ENCODE measurements at regions not wholly inside any gene's neighbourhood (a gene's known extent, or its start where the extent isn't known, plus 50 kb on each side); places are given as distances from the start of the nearest gene placed in this dataset.

DNA sequence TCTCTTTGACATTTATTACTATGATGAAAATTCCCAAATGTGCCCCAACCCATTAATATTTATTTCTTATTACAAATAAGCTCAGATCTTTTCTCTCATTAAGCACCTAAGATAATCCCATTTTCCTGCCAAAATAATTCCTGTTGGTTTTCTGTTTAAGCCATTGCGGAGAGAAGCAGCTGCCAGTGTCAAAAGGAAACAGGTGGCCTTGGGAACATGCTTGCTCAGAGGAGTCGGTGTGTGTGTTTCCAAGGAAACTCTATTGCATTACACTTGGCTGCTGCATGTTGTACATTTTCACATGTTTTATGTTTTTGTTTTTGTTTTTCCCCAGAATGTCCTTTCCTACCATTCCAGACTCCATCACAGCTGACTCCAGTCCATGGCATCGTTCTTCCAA lies 56.4 kb downstream of the CD24 start:
- H3K4me1 Mint-ChIP-seq: peaks cover 3 to 6% of the 10 kb centered on the region in 2 donors
- DNase-seq (no peak), ATAC-seq (replicated peaks) (no peak)
- no peaks in the 10 kb centered on the region for H3K9me3 Mint-ChIP-seq
- H3K4me3 Mint-ChIP-seq: no peak overlapping the region
- H3K27me3 Mint-ChIP-seq: no peaks in the 10 kb centered on the region
- no peak overlapping the region for H3K27ac Mint-ChIP-seq
- no peaks in the 10 kb centered on the region for H3K36me3 Mint-ChIP-seq

DNA sequence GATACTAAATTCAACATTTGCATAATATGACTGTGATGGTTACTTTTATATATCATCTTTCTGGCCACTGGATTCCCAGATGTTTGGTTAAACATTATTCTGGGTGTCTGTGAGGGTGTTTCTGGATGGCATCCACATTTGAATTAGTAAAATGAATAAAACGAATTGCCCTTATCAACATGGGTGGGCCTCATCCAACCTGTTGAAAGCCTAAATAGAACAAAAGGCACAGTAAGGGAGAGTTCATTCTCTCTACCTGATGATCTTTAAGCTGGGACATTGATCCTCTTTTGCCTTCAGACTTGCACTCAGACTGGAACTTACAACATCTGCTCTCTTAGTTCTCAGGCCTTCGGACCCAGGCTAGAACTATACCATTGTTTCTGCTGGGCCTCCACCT lies 57.6 kb downstream of the CD24 start:
- no peaks in the 10 kb centered on the region for H3K9me3 Mint-ChIP-seq
- H3K27me3 Mint-ChIP-seq: no peaks in the 10 kb centered on the region
- no peaks in the 10 kb centered on the region for H3K36me3 Mint-ChIP-seq
- ATAC-seq (replicated peaks): no peak
- DNase-seq: no peak
- no peak overlapping the region for H3K27ac Mint-ChIP-seq
- peaks cover 3 to 6% of the 10 kb centered on the region in 2 donors for H3K4me1 Mint-ChIP-seq
- no peak overlapping the region for H3K4me3 Mint-ChIP-seq

DNA sequence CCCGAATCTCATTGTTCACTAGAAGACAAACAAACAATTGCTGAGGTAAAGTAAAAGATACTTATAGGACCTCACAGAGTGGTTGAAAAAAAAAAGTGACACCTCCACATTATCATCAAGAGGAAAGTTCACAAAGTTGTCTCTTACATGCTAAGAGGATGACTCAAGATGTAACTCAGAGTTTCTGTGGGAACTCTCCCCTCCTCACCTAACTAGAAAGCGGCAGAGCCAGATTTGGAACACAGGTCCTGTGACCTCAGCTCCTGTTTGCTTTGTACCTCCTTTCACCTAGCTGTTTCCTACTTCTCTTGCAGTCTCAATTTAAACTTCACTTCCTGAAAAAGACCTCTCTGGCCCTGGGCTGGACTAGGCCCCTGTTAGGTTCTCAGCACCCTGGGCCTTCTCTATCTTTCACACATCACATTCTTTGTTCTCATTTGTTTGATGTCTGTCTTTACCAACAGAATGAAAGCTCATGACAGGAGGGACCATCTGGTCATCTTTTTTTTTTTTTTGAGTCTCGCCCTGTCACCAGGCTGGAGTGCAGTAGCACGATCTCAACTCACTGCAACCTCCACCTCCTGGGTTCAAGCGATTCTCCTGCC lies 60.8 kb downstream of the CD24 start:
- no peaks in the 10 kb centered on the region for H3K27me3 Mint-ChIP-seq
- no peak overlapping the region for H3K4me3 Mint-ChIP-seq
- H3K36me3 Mint-ChIP-seq: peaks cover 0 to 2% of the 10 kb centered on the region in 2 donors
- no peak overlapping the region for H3K27ac Mint-ChIP-seq
- DNase-seq (no peak), ATAC-seq (replicated peaks) (peak in 1 of 2 donors; percentile 25)
- peaks cover 2 to 6% of the 10 kb centered on the region in 2 donors for H3K9me3 Mint-ChIP-seq
- peaks cover 3 to 6% of the 10 kb centered on the region in 2 donors for H3K4me1 Mint-ChIP-seq

DNA sequence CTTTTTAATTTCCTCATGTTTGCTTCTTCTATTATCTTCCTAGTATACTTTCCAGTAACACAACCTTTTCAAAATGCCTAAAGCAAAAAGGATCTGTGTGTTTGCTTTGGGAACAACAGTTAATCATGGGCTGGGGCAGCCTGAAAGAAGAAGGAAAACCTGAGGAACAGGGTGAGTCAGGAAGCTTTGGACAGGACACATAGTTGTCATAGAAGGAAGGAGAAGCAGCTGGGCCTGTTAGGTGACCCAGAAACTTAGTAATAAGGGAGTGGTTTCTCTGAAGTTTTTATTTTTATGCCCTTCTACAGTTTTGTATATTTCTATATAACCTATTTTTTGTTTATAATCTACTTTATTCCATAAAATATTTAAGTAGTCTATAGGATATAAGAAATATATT lies 61.4 kb downstream of the CD24 start:
- H3K27me3 Mint-ChIP-seq: no peaks in the 10 kb centered on the region
- H3K4me3 Mint-ChIP-seq: no peak overlapping the region
- peaks cover 0 to 2% of the 10 kb centered on the region in 2 donors for H3K36me3 Mint-ChIP-seq
- H3K4me1 Mint-ChIP-seq: peaks cover 5 to 6% of the 10 kb centered on the region in 2 donors
- H3K9me3 Mint-ChIP-seq: peaks cover 2 to 6% of the 10 kb centered on the region in 2 donors
- ATAC-seq (replicated peaks) (no peak), DNase-seq (no peak)
- no peak overlapping the region for H3K27ac Mint-ChIP-seq

DNA sequence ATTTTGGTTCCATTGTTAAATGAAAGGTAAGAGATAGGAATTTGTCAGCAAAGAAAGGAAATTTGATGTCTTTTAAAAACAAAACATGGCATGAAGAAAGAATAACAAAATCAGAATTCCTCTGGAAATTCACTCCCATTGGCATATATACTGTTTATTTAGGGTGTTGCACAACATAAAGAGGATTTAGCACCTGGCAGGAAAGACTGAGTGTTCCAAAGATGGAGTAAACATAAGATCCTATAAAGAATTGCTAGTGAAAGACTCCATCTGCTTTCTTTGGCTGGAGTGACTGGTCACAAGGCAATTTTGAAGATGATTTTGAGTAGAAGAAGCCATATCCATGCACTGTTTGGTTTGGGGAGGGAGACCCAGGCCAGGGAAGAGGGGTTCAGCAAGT lies 62.4 kb downstream of the CD24 start:
- Mint-ChIP-seq H3K36me3 (peaks cover 0 to 2% of the 10 kb centered on the region in 2 donors), H3K4me1 (peaks cover 5 to 6% of the 10 kb centered on the region in 2 donors), H3K9me3 (peaks cover 2 to 6% of the 10 kb centered on the region in 2 donors), H3K4me3 (no peak overlapping the region), H3K27ac (no peak overlapping the region), H3K27me3 (no peaks in the 10 kb centered on the region)
- no peak for ATAC-seq (replicated peaks)
- no peak for DNase-seq

DNA sequence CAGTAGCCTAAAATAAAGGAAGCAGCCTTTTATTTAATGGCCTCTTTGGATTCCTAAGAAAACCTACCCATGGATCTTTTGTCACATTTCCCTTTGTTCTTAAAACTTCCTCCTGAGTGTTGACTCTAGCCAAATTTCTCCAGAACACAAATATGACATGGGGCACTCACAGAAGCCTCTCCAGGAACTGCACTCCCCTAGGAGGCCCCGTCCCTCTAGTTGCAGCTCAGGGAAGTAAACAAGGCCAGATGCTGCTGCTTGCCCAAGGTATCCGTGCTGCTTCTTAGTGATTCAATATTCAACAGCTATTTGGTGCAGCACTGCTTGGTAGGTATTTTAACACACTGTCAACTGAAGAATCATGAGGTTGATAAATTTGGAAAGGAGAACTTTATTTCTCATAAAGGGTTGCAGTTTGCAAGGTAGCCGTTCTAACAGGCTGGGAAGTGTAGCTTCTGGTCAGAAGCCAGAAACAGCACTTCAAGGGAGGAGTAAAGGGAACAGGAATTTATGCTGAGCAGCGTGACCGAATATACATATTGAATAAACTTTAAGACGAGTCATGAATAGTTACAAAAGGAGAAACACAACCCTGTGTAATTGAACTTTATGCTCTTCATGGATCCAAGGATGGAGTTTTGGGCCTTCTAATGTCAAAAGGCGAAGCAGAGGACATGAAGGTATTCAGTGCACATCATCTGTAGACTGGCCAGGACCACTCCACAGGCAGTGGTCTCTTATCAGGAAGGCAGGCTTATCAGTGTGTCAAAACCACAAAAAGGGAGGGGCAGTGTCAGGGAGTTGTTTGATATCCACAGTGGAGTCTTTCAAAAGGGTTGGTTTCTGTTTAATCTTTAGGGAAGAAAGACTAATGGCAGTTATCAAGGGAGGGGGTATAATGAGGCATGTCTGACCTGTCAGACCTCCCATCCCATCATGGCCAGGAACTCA lies 63.3 kb downstream of the CD24 start:
- Mint-ChIP-seq H3K36me3 (peaks cover 0 to 2% of the 10 kb centered on the region in 2 donors), H3K9me3 (peaks cover 2 to 6% of the 10 kb centered on the region in 2 donors), H3K27ac (no peak overlapping the region), H3K4me1 (peaks cover 5 to 6% of the 10 kb centered on the region in 2 donors), H3K4me3 (no peak overlapping the region), H3K27me3 (no peaks in the 10 kb centered on the region)
- no peak for DNase-seq
- ATAC-seq (replicated peaks): no peak

DNA sequence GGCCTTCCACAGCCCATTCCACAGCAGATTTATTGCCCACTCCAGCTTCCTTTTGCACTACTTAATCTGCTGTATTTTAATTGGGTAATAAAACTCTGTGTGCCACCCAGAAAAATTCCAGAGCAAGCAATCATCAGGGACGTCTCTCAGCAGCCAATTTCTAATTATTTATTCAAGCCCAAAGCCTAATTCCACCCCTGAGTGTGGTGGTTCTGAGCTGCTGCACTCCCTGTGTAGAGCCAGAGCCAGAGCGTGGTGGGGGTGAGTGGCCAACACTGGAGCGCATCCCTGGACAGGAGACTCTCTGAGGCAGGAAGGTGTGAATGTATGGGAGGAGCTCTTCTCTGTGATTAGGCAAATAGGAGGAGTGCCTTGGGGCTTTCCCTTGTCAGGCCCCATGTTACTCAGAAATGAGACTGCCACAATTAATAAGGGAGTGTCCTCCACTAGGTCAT lies 66.1 kb downstream of the CD24 start:
- no peak overlapping the region for H3K27ac Mint-ChIP-seq

DNA sequence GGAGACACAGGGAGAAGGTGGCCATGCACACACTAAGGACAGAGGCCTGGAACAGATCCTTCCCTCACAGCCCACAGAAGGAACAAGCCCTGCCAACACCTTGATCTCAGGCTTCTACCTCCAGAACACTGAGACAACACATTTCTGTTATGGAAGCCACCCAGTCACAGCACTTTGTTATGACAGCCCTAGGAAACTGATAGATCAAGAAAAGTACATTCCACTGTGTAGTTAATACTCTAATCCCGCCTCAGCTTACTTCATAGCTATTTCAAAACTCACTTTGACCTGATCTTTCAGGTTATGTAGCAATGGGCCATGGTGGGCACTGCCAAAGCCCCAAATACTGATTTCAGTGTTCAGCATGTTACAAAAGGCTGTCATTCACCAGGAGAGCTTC lies 66.8 kb downstream of the CD24 start:
- DNase-seq (no peak), ATAC-seq (replicated peaks) (no peak)
- Mint-ChIP-seq H3K27ac (no peak overlapping the region), H3K36me3 (peaks cover 0 to 2% of the 10 kb centered on the region in 2 donors), H3K27me3 (no peaks in the 10 kb centered on the region), H3K4me1 (peaks cover 0 to 2% of the 10 kb centered on the region in 2 donors), H3K4me3 (no peak overlapping the region), H3K9me3 (peaks cover 3 to 6% of the 10 kb centered on the region in 2 donors)

More for the DNA sequence above, 66.1 kb downstream of the CD24 start:
- H3K4me1 Mint-ChIP-seq: peaks cover 0 to 2% of the 10 kb centered on the region in 2 donors
- no peak overlapping the region for H3K4me3 Mint-ChIP-seq
- H3K36me3 Mint-ChIP-seq: peaks cover 0 to 2% of the 10 kb centered on the region in 2 donors
- H3K9me3 Mint-ChIP-seq: peaks cover 2 to 6% of the 10 kb centered on the region in 2 donors
- DNase-seq: no peak
- ATAC-seq (replicated peaks): peak; percentile 75 to 83
- H3K27me3 Mint-ChIP-seq: no peaks in the 10 kb centered on the region

DNA sequence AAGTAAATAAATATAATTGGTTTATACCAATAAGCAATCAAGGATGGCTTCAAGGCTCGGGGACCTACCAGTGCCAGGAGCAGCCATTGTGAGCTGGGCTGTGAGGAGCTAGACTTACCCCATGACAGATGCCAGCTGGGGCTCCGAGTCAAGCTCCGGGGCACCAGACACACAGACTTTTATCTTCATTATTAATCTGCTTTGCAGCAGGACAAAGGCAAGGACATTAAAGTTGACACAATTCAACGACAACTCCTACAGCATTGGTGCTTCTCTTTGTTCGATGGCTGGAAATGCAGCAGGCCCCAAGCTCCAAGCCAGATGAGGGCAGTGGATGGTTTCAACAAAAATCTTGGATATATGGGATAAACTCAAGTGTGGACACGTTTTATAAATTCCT lies 68.3 kb downstream of the CD24 start:
- Mint-ChIP-seq H3K27me3 (no peaks in the 10 kb centered on the region), H3K4me3 (no peak overlapping the region), H3K36me3 (peaks cover 2% of the 10 kb centered on the region in 2 donors), H3K27ac (no peak overlapping the region), H3K4me1 (peaks cover 0 to 2% of the 10 kb centered on the region in 2 donors), H3K9me3 (peaks cover 2 to 4% of the 10 kb centered on the region in 2 donors)
- DNase-seq: no peak
- ATAC-seq (replicated peaks): no peak

DNA sequence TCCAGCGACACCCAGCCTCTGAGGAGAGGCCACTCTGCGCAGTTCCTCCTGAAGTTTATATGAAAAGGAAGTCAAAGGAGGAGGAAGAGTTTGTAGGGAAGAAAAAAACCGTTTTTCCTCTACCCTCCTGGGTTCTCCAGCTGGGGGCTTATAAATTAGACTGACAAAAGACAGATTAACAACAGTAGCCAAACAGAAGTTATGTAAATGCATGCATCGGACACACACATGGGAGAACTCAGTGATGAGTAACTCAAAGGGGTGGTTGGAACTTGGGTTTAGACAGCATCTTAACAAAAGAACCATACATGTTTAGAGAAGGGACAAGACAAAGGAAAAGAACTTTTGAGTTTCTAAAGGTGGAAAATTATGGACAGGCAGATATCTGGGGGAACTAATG lies 71.2 kb downstream of the CD24 start:
- Mint-ChIP-seq H3K27ac (no peak overlapping the region), H3K4me1 (no peaks in the 10 kb centered on the region), H3K27me3 (no peaks in the 10 kb centered on the region), H3K9me3 (peaks cover 7 to 10% of the 10 kb centered on the region in 2 donors), H3K36me3 (peaks cover 4 to 7% of the 10 kb centered on the region in 2 donors), H3K4me3 (no peak overlapping the region)
- ATAC-seq (replicated peaks): no peak
- DNase-seq: no peak

DNA sequence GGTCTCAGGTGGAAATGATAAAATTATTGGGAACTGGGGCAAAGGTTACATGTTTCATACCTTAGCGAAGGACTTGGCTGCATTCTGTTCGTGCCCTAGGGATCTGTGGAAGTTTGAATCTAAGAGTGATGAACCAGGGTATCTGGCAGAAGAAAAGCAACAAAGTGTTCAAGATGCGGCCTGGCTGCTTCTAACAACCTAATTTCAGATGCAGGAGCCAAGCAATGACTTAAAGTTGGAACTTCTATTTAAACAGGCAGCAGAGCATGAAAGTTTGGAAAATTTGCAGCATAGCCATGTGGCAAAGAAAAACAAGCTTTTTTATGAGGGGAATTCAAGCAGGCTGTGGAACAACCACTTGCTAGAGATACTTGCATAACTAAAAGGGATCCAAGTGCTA lies 73.5 kb downstream of the CD24 start:
- H3K4me1 Mint-ChIP-seq: no peaks in the 10 kb centered on the region
- H3K27ac Mint-ChIP-seq: no peak overlapping the region
- H3K27me3 Mint-ChIP-seq: no peaks in the 10 kb centered on the region

DNA sequence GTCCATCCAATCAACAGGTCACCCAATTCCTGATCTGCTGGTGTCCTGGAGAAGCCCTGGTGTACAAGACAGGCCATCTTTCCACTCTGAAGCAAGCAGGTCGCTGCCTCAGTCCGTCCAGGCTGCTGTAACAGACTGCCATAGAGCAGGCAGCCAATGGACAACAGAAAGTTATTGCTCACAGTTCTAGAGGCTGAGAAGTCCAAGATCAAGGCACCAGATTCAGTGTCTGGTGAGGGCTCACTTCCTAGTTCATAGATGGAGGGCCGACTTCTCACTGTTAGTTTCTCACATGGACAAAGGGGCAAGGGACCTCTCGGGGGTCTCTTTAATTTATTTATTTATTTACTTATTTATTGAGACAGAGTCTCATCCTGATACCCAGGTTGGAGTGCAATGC lies 74.8 kb downstream of the CD24 start:
- no peak for ATAC-seq (replicated peaks)
- H3K27me3 Mint-ChIP-seq: no peaks in the 10 kb centered on the region
- H3K4me3 Mint-ChIP-seq: no peak overlapping the region
- no peak for DNase-seq
- H3K36me3 Mint-ChIP-seq: peaks cover 4 to 7% of the 10 kb centered on the region in 2 donors
- H3K4me1 Mint-ChIP-seq: no peaks in the 10 kb centered on the region
- H3K9me3 Mint-ChIP-seq: peaks cover 7 to 10% of the 10 kb centered on the region in 2 donors
- no peak overlapping the region for H3K27ac Mint-ChIP-seq

More for the DNA sequence above, 73.5 kb downstream of the CD24 start:
- peaks cover 7 to 10% of the 10 kb centered on the region in 2 donors for H3K9me3 Mint-ChIP-seq
- peaks cover 4 to 7% of the 10 kb centered on the region in 2 donors for H3K36me3 Mint-ChIP-seq
- DNase-seq (no peak), ATAC-seq (replicated peaks) (no peak)
- H3K4me3 Mint-ChIP-seq: no peak overlapping the region

DNA sequence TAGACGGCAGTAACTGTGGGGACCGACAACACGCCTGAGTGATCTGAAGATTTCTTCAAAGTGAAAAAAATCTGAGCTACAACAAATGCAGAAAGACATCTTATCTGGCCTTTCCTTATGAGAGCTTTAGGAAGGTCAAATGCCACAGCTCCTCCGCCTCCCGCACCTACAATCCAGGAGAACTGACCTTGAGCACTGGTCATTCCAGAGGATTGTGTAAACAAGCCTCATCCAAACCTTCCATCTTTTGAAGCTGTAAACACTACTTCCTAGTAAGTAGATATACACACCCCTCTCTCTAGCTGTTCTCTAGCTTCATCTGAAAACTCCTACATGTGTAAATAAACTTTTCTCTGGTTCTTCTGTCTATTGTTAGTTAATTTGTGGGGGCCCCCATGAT lies 76.9 kb downstream of the CD24 start:
- Mint-ChIP-seq H3K27ac (no peak overlapping the region), H3K4me3 (no peak overlapping the region), H3K9me3 (peaks cover 7% of the 10 kb centered on the region in 2 donors), H3K4me1 (peaks cover 0 to 2% of the 10 kb centered on the region in 2 donors), H3K36me3 (peaks cover 4 to 7% of the 10 kb centered on the region in 2 donors), H3K27me3 (no peaks in the 10 kb centered on the region)
- DNase-seq: no peak
- no peak for ATAC-seq (replicated peaks)

DNA sequence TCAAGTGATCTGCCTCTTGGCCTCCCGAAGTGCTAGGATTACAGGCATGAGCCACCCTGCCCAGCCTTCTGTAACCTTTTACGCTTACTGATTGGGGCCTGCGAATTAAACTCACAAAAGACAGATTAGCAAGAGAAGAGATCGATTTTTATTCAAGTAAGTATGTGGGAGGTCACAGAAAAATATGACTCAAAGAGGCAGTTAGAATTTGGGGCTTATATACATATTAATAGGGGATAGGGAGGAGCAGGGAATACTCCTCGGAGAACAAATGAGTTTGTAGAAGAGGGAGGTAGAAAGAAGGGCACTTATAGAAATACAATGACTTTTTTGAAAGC lies 78.9 kb downstream of the CD24 start:
- no peak overlapping the region for H3K4me3 Mint-ChIP-seq
- H3K27ac Mint-ChIP-seq: no peak overlapping the region
- peaks cover 0 to 2% of the 10 kb centered on the region in 2 donors for H3K4me1 Mint-ChIP-seq
- peaks cover under 1 to 2% of the 10 kb centered on the region in 2 donors for H3K9me3 Mint-ChIP-seq
- ATAC-seq (replicated peaks) (no peak), DNase-seq (no peak)
- peaks cover 1 to 2% of the 10 kb centered on the region in 2 donors for H3K36me3 Mint-ChIP-seq
- no peaks in the 10 kb centered on the region for H3K27me3 Mint-ChIP-seq
